Ishikawa (cell line): ENCODE measurements at regions not wholly inside any gene's neighbourhood (a gene's known extent, or its start where the extent isn't known, plus 50 kb on each side); places are given as distances from the start of the nearest gene placed in this dataset.

Experiments used
- CEBPB ChIP-seq: IDR thresholded peaks from 2 replicates; pipeline ENCODE4 v1.6.1; 2012
- CREB1 ChIP-seq: IDR thresholded peaks from 2 replicates; pipeline ENCODE4 v1.6.1; 2012; ENCODE audit warnings: low read depth
- EGR1 ChIP-seq: IDR thresholded peaks from 2 replicates; pipeline ENCODE4 v1.6.1; 2012
- EP300 ChIP-seq: IDR thresholded peaks from 2 replicates; pipeline ENCODE4 v1.6.1; 2012; ENCODE audit warnings: borderline replicate concordance
- FOXM1 ChIP-seq: IDR thresholded peaks from 2 replicates; pipeline ENCODE4 v1.6.1; 2012; ENCODE audit warnings: low read depth, borderline replicate concordance
- MAX ChIP-seq: IDR thresholded peaks from 2 replicates; pipeline ENCODE4 v1.6.1; 2012
- NFIC ChIP-seq: IDR thresholded peaks from 2 replicates; pipeline ENCODE4 v1.6.1; 2012
- RAD21 ChIP-seq: IDR thresholded peaks from 2 replicates; pipeline ENCODE4 v1.6.1; 2012; ENCODE audit warnings: low read depth
- REST ChIP-seq: IDR thresholded peaks from 2 replicates; pipeline ENCODE4 v1.6.1; 2012; ENCODE audit warnings: low read depth, mild to moderate bottlenecking
- TAF1 ChIP-seq: IDR thresholded peaks from 2 replicates; pipeline ENCODE4 v1.6.1; 2012; ENCODE audit warnings: low read depth, mild to moderate bottlenecking
- TCF12 ChIP-seq: IDR thresholded peaks from 2 replicates; pipeline ENCODE4 v1.6.1; 2012; ENCODE audit warnings: low read depth
- TEAD4 ChIP-seq: IDR thresholded peaks from 2 replicates; pipeline ENCODE4 v1.6.1; 2012
- USF1 ChIP-seq: IDR thresholded peaks from 2 replicates; pipeline ENCODE4 v1.6.1; 2012
- YY1 ChIP-seq: IDR thresholded peaks from 2 replicates; pipeline ENCODE4 v1.6.1; 2012; ENCODE audit warnings: low read depth
- ZBTB7A ChIP-seq: IDR thresholded peaks from 2 replicates; pipeline ENCODE4 v1.6.1; 2012; ENCODE audit warnings: low read depth

GRCh38 chr5:43996221-43996620, 393.0 kb downstream of the FGF10 start:
- TF ChIP-seq YY1: no peak
- TF ChIP-seq EGR1: no peak
- no peak for TF ChIP-seq EP300
- no peak for TF ChIP-seq USF1
- no peak for TF ChIP-seq TEAD4
- TF ChIP-seq RAD21: no peak
- no peak for TF ChIP-seq REST
- TF ChIP-seq ZBTB7A: no peak
- TF ChIP-seq MAX: no peak
- no peak for TF ChIP-seq FOXM1
- TF ChIP-seq TCF12: no peak

- TF ChIP-seq USF1 (no peak), NFIC (no peak), EP300 (no peak), TAF1 (no peak), ZBTB7A (no peak), MAX (no peak), YY1 (no peak), TEAD4 (no peak), FOXM1 (no peak), CEBPB (no peak), REST (no peak), TCF12 (no peak), CREB1 (no peak)
Observed at GRCh38 chr5:43994352-43994708, 391.4 kb downstream of the NNT start.

DNA sequence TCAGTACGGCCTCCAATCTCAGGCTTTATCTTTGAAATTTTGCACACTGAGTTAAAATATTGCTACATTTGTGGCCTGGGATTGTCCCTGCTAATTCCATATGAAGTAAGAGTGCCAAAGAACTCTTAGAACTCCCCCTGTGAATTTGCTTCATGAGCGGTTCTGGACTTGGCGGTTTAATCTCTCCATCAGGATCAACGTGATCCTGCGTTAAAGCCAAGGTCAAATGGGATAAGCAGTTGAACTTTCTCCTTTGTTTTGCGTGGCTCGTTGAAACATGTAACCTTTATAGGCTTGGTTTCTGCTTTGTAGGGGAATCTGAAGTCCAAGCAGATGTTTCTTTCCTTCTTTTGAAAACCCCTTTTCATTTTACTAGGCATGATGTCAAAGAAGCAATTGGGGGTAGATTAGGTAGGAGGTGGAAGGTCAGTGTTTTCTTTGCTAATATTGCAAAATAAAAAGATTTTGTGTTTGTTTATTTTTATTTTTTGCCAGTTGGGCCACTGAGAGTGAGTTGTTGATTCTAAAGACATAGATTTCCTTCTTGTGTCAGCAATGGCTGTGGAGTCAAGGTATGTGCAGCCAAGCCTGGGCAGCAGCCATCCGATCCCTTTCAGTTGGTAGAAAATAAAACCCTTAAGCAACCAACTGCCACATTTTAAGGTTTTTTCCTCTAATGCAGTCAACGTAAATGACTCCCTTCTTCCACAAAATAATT, 390.8 kb downstream of the NNT start:
- TF ChIP-seq TCF12 (no peak), RAD21 (no peak), EGR1 (no peak), YY1 (no peak)

- TF ChIP-seq REST: no peak
- no peak for TF ChIP-seq FOXM1
- no peak for TF ChIP-seq CREB1
- no peak for TF ChIP-seq YY1
- TF ChIP-seq TCF12: no peak
- TF ChIP-seq TEAD4: no peak
- no peak for TF ChIP-seq RAD21
- TF ChIP-seq USF1: no peak
- no peak for TF ChIP-seq EP300
- TF ChIP-seq CEBPB: no peak
- TF ChIP-seq EGR1: no peak
- no peak for TF ChIP-seq NFIC
- no peak for TF ChIP-seq TAF1
- no peak for TF ChIP-seq MAX
- TF ChIP-seq ZBTB7A: no peak
Observed at GRCh38 chr5:43985411-43985810, 382.4 kb downstream of the NNT start.
